Muscle layer of colon (tissue), 2 donors: ENCODE measurements at regions not wholly inside any gene's neighbourhood (a gene's known extent, or its start where the extent isn't known, plus 50 kb on each side); places are given as distances from the start of the nearest gene placed in this dataset.
"Not testable (repeated sequence)": the region's sequence is repeated elsewhere in the genome, so short reads cannot be mapped to it uniquely, and the experiment has no call there.

Source experiments
- H3K27ac ChIP-seq: one replicate; pipeline ENCODE4 v1.7.0; 2013; ENCODE audit warnings: low read depth, mild to moderate bottlenecking, low read length, moderate library complexity
- H3K27me3 ChIP-seq, 2 donors: one replicate each; pipeline ENCODE4 v1.7.0; 2013; ENCODE audit warnings: low read length in 2 of 2, mild to moderate bottlenecking in 2 of 2; ENCODE audit not compliant: insufficient read depth in 2 of 2, control insufficient read depth in 1 of 2
- H3K36me3 ChIP-seq: one replicate; pipeline ENCODE4 v1.7.0; 2013; ENCODE audit warnings: mild to moderate bottlenecking, low read length; ENCODE audit not compliant: insufficient read depth
- H3K4me1 ChIP-seq: one replicate; pipeline ENCODE4 v1.7.0; 2013; ENCODE audit warnings: mild to moderate bottlenecking, low read length; ENCODE audit not compliant: insufficient read depth
- H3K4me3 ChIP-seq, 2 donors: one replicate each; pipeline ENCODE4 v1.7.0; 2013; ENCODE audit warnings: low read length in 2 of 2, low read depth in 1 of 2, mild to moderate bottlenecking in 1 of 2, moderate library complexity in 1 of 2
- H3K9ac ChIP-seq: one replicate; pipeline ENCODE4 v1.7.0; 2013; ENCODE audit warnings: low read length
- H3K9me3 ChIP-seq: one replicate; pipeline ENCODE4 v1.7.0; 2013; ENCODE audit warnings: mild to moderate bottlenecking, low read length
- donor health status: abdominal sarcoma.
- donor health status: Adenocarcinoma of cecum.

GRCh38 chr10:4597898-4598297 lies 228.1 kb upstream of the AKR1E2 start:
- not testable (repeated sequence) for H3K9me3 ChIP-seq, H3K4me3 ChIP-seq, H3K4me1 ChIP-seq, H3K27me3 ChIP-seq, H3K27ac ChIP-seq, H3K9ac ChIP-seq, H3K36me3 ChIP-seq

GRCh38 chr10:4596951-4597350 lies 229.1 kb upstream of the AKR1E2 start:
- Histone ChIP-seq H3K9me3 (no peaks in the 10 kb centered on the region), H3K36me3 (no peaks in the 10 kb centered on the region), H3K9ac (no peak overlapping the region), H3K4me3 (no peak overlapping the region), H3K27ac (no peak overlapping the region), H3K27me3 (no peaks in the 10 kb centered on the region), H3K4me1 (no peaks in the 10 kb centered on the region)

GRCh38 chr10:4595719-4596319 lies 230.2 kb upstream of the AKR1E2 start:
- no peaks in the 10 kb centered on the region for H3K9me3 ChIP-seq
- H3K36me3 ChIP-seq = no peaks in the 10 kb centered on the region
- H3K4me3 ChIP-seq = no peak overlapping the region
- no peaks in the 10 kb centered on the region for H3K4me1 ChIP-seq
- no peak overlapping the region for H3K27ac ChIP-seq
- H3K9ac ChIP-seq = no peak overlapping the region
- no peaks in the 10 kb centered on the region for H3K27me3 ChIP-seq

- Histone ChIP-seq H3K9me3 (no peaks in the 10 kb centered on the region), H3K27ac (no peak overlapping the region), H3K4me1 (no peaks in the 10 kb centered on the region), H3K36me3 (no peaks in the 10 kb centered on the region), H3K27me3 (no peaks in the 10 kb centered on the region), H3K9ac (no peak overlapping the region), H3K4me3 (no peak overlapping the region)
These were observed 235.2 kb upstream of the AKR1E2 start for GRCh38 chr10:4590807-4591206.

GRCh38 chr10:4588824-4589223 lies 237.2 kb upstream of the AKR1E2 start:
- Histone ChIP-seq H3K9ac (no peak overlapping the region), H3K4me3 (no peak overlapping the region), H3K9me3 (no peaks in the 10 kb centered on the region), H3K4me1 (no peaks in the 10 kb centered on the region), H3K27me3 (no peaks in the 10 kb centered on the region), H3K36me3 (no peaks in the 10 kb centered on the region), H3K27ac (no peak overlapping the region)

- no peak overlapping the region for H3K9ac ChIP-seq
- H3K4me3 ChIP-seq = no peak overlapping the region
- no peaks in the 10 kb centered on the region for H3K9me3 ChIP-seq
- H3K4me1 ChIP-seq = no peaks in the 10 kb centered on the region
- no peaks in the 10 kb centered on the region for H3K27me3 ChIP-seq
- no peak overlapping the region for H3K27ac ChIP-seq
- H3K36me3 ChIP-seq = no peaks in the 10 kb centered on the region
These were observed 238.5 kb upstream of the AKR1E2 start for GRCh38 chr10:4587466-4587865.

GRCh38 chr10:4586776-4587175 lies 239.2 kb upstream of the AKR1E2 start:
- Histone ChIP-seq H3K4me3 (no peak overlapping the region), H3K27me3 (no peaks in the 10 kb centered on the region), H3K9ac (no peak overlapping the region), H3K36me3 (no peaks in the 10 kb centered on the region), H3K27ac (no peak overlapping the region), H3K9me3 (no peaks in the 10 kb centered on the region), H3K4me1 (no peaks in the 10 kb centered on the region)

GRCh38 chr10:4581929-4582328 lies 244.1 kb upstream of the AKR1E2 start:
- no peaks in the 10 kb centered on the region for H3K9me3 ChIP-seq
- H3K27me3 ChIP-seq = no peaks in the 10 kb centered on the region
- H3K9ac ChIP-seq = no peak overlapping the region
- no peak overlapping the region for H3K27ac ChIP-seq
- no peak overlapping the region for H3K4me3 ChIP-seq
- H3K36me3 ChIP-seq = no peaks in the 10 kb centered on the region
- H3K4me1 ChIP-seq = no peaks in the 10 kb centered on the region

- no peak overlapping the region for H3K9ac ChIP-seq
- H3K27me3 ChIP-seq = no peaks in the 10 kb centered on the region
- H3K27ac ChIP-seq = no peak overlapping the region
- no peaks in the 10 kb centered on the region for H3K9me3 ChIP-seq
- no peak overlapping the region for H3K4me3 ChIP-seq
- H3K4me1 ChIP-seq = no peaks in the 10 kb centered on the region
- H3K36me3 ChIP-seq = no peaks in the 10 kb centered on the region
These were observed 246.2 kb upstream of the AKR1E2 start for GRCh38 chr10:4579844-4580243.

GRCh38 chr10:4576206-4576605 lies 249.8 kb upstream of the AKR1E2 start:
- Histone ChIP-seq H3K9ac (no peak overlapping the region), H3K36me3 (no peaks in the 10 kb centered on the region), H3K27ac (no peak overlapping the region), H3K4me1 (no peaks in the 10 kb centered on the region), H3K4me3 (no peak overlapping the region), H3K27me3 (no peaks in the 10 kb centered on the region), H3K9me3 (no peaks in the 10 kb centered on the region)

GRCh38 chr10:4569151-4569550 lies 256.9 kb upstream of the AKR1E2 start:
- Histone ChIP-seq H3K27me3 (no peaks in the 10 kb centered on the region), H3K27ac (no peak overlapping the region), H3K4me1 (no peaks in the 10 kb centered on the region), H3K4me3 (no peak overlapping the region), H3K9me3 (no peaks in the 10 kb centered on the region), H3K9ac (no peak overlapping the region), H3K36me3 (no peaks in the 10 kb centered on the region)

GRCh38 chr10:4568731-4569130 lies 257.3 kb upstream of the AKR1E2 start:
- Histone ChIP-seq H3K27ac (no peak overlapping the region), H3K27me3 (no peaks in the 10 kb centered on the region), H3K4me3 (no peak overlapping the region), H3K36me3 (no peaks in the 10 kb centered on the region), H3K4me1 (no peaks in the 10 kb centered on the region), H3K9me3 (no peaks in the 10 kb centered on the region), H3K9ac (no peak overlapping the region)
